MM.1S (cell line): ENCODE measurements at regions not wholly inside any gene's neighbourhood (a gene's known extent, or its start where the extent isn't known, plus 50 kb on each side); places are given as distances from the start of the nearest gene placed in this dataset.
"Not testable (repeated sequence)": the region's sequence is repeated elsewhere in the genome, so short reads cannot be mapped to it uniquely, and the experiment has no call there.

ENCODE experiments used
- DNase-seq: peaks from one replicate; pipeline ENCODE4 v3.0.0-alpha.2; 2015
- H2AFZ ChIP-seq: fragments of 300-600 bp; sonication (generic); 2 replicates; pipeline ENCODE4 v1.6.0; 2016; ENCODE audit warnings: antibody characterized with exemption, low read length
- H3F3A ChIP-seq: fragments of 300-600 bp; sonication (generic); 2 replicates; pipeline ENCODE4 v1.6.1; 2016; ENCODE audit warnings: mild to moderate bottlenecking, antibody characterized with exemption, low read length, moderate library complexity, mixed read lengths; ENCODE audit not compliant: insufficient read depth
- H3K27ac ChIP-seq: fragments of 300-600 bp; sonication (generic); 2 replicates; pipeline ENCODE4 v1.5.1; 2016; ENCODE audit warnings: mild to moderate bottlenecking, low read length
- H3K27me3 ChIP-seq: fragments of 300-600 bp; sonication (generic); replicated peaks from 2 replicates; pipeline ENCODE4 v1.6.0; 2016; ENCODE audit warnings: low read length; ENCODE audit not compliant: insufficient read depth
- H3K36me3 ChIP-seq: fragments of 300-600 bp; sonication (generic); replicated peaks from 2 replicates; pipeline ENCODE4 v1.6.1; 2016; ENCODE audit warnings: mild to moderate bottlenecking, low read length, mixed read lengths; ENCODE audit not compliant: insufficient read depth
- H3K4me1 ChIP-seq: fragments of 300-600 bp; sonication (generic); 2 replicates; pipeline ENCODE4 v1.6.1; 2016; ENCODE audit warnings: low read length, mixed read lengths
- H3K4me2 ChIP-seq: fragments of 300-600 bp; sonication (generic); 2 replicates; pipeline ENCODE4 v1.6.0; 2016; ENCODE audit warnings: low read depth, low read length
- H3K4me3 ChIP-seq: fragments of 300-600 bp; sonication (generic); 2 replicates; pipeline ENCODE4 v1.5.1; 2016; ENCODE audit warnings: low read length, mixed read lengths
- H3K79me2 ChIP-seq: fragments of 300-600 bp; sonication (generic); 2 replicates; pipeline ENCODE4 v1.6.1; 2016; ENCODE audit warnings: mixed run types, low read length, mixed read lengths
- H3K9ac ChIP-seq: fragments of 300-600 bp; sonication (generic); 2 replicates; pipeline ENCODE4 v1.6.1; 2016; ENCODE audit warnings: low read length, mixed read lengths
- H3K9me2 ChIP-seq: fragments of 300-600 bp; sonication (generic); replicated peaks from 2 replicates; pipeline ENCODE4 v1.6.1; 2016; ENCODE audit warnings: mild to moderate bottlenecking, low read length, mixed read lengths; ENCODE audit not compliant: insufficient read depth
- H3K9me3 ChIP-seq: fragments of 300-600 bp; sonication (generic); replicated peaks from 2 replicates; pipeline ENCODE4 v1.6.1; 2016; ENCODE audit warnings: mild to moderate bottlenecking, low read length, mixed read lengths; ENCODE audit not compliant: insufficient read depth
- H4K20me1 ChIP-seq: fragments of 300-600 bp; sonication (generic); 2 replicates; pipeline ENCODE4 v1.6.1; 2016; ENCODE audit warnings: mild to moderate bottlenecking, low read length, moderate library complexity, mixed read lengths; ENCODE audit not compliant: insufficient read depth
- EZH2 ChIP-seq: fragments of 300-600 bp; sonication (generic); optimal IDR thresholded peaks from 2 replicates; pipeline ENCODE3; 2017; ENCODE audit warnings: low read depth, mild to moderate bottlenecking, antibody characterized with exemption, low read length, mixed read lengths
- EZH2phosphoT487 ChIP-seq: fragments of 300-600 bp; sonication (generic); IDR thresholded peaks from 2 replicates; pipeline ENCODE4 v1.6.1; 2018; ENCODE audit warnings: antibody characterized with exemption, low read length
- TF ChIP-seq, protein P1 (sequence below): fragments of 300-600 bp; sonication (generic); IDR thresholded peaks from 2 replicates; pipeline ENCODE4 v1.5.1; 2016; ENCODE audit warnings: antibody characterized with exemption, low read length, mixed read lengths

DNA sequence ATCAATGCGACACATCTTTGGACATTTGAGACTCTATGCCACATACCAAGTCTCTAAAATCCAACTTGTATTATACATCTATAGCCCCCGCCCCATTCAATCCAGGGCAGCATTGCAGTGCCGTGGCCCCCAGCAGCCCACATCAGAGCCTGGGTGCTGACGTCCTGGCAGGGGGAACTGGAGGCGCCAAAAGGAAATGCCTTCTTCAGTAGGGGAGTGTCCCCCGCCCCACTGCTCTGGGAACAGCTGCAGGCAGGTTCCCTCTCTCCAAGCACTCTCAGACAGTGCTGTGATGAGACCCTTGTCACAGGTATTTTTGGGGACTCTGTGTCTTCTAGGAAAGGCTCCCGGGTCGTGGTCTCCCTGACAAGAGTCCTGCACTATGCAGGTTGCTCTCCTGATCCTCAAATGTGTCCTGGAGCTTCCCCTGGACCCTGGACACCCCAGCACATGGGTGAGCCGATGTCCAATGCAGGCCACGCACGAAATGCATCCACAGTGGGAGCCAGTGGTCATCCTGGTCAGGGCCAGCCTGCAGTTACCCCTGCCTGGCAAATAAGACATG, 188.7 kb downstream of the RTP5 start:
- no peak overlapping the region for H3K4me3 ChIP-seq
- H3K9me2 ChIP-seq, result no peaks in the 10 kb centered on the region
- no peaks in the 10 kb centered on the region for H3K79me2 ChIP-seq
- no peak overlapping the region for H2AFZ ChIP-seq
- no peaks in the 10 kb centered on the region for H3K9me3 ChIP-seq
- H3K4me1 ChIP-seq, result no peaks in the 10 kb centered on the region
- H3K4me2 ChIP-seq, result no peak overlapping the region
- peaks cover 34% of the 10 kb centered on the region for H3K27me3 ChIP-seq
- H4K20me1 ChIP-seq, result no peaks in the 10 kb centered on the region
- H3K36me3 ChIP-seq, result no peaks in the 10 kb centered on the region
- no peak overlapping the region for H3K27ac ChIP-seq
- H3K9ac ChIP-seq, result no peak overlapping the region
- TF ChIP-seq EZH2phosphoT487 (no peak), EZH2 (no peak)
- TF ChIP-seq, protein P1, sequence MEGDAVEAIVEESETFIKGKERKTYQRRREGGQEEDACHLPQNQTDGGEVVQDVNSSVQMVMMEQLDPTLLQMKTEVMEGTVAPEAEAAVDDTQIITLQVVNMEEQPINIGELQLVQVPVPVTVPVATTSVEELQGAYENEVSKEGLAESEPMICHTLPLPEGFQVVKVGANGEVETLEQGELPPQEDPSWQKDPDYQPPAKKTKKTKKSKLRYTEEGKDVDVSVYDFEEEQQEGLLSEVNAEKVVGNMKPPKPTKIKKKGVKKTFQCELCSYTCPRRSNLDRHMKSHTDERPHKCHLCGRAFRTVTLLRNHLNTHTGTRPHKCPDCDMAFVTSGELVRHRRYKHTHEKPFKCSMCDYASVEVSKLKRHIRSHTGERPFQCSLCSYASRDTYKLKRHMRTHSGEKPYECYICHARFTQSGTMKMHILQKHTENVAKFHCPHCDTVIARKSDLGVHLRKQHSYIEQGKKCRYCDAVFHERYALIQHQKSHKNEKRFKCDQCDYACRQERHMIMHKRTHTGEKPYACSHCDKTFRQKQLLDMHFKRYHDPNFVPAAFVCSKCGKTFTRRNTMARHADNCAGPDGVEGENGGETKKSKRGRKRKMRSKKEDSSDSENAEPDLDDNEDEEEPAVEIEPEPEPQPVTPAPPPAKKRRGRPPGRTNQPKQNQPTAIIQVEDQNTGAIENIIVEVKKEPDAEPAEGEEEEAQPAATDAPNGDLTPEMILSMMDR, result no peak
- DNase-seq, result no peak
- no peaks in the 10 kb centered on the region for H3F3A ChIP-seq

DNA sequence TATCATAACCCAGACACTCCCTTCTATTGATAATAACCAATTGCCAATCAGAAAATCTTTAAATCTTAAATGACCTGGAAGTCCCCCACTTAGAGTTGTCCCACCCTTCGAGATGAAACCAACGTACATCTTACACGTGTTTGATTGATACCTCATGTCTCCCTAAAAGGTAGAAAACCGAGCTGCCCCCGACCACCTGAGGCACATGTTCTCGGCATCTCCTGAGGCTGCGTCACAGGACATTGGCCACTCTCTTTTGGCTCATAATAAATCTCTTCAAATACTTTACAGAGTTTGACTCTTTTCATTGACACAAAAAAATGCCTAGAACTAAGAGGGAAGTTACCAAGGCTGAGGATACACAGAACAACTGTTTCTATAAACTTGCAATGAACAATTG, 190.0 kb downstream of the RTP5 start:
- H2AFZ ChIP-seq, result no peak overlapping the region
- no peaks in the 10 kb centered on the region for H3K4me1 ChIP-seq
- no peaks in the 10 kb centered on the region for H4K20me1 ChIP-seq
- no peaks in the 10 kb centered on the region for H3K36me3 ChIP-seq
- H3F3A ChIP-seq, result no peaks in the 10 kb centered on the region
- H3K27me3 ChIP-seq, result peaks cover 30% of the 10 kb centered on the region
- H3K9me3 ChIP-seq, result no peaks in the 10 kb centered on the region
- no peaks in the 10 kb centered on the region for H3K79me2 ChIP-seq
- no peak overlapping the region for H3K4me3 ChIP-seq
- no peaks in the 10 kb centered on the region for H3K9me2 ChIP-seq
- DNase-seq, result no peak
- TF ChIP-seq, protein P1, result no peak
- TF ChIP-seq EZH2phosphoT487 (no peak), EZH2 (no peak)
- no peak overlapping the region for H3K9ac ChIP-seq
- no peak overlapping the region for H3K27ac ChIP-seq
- H3K4me2 ChIP-seq, result no peak overlapping the region

DNA sequence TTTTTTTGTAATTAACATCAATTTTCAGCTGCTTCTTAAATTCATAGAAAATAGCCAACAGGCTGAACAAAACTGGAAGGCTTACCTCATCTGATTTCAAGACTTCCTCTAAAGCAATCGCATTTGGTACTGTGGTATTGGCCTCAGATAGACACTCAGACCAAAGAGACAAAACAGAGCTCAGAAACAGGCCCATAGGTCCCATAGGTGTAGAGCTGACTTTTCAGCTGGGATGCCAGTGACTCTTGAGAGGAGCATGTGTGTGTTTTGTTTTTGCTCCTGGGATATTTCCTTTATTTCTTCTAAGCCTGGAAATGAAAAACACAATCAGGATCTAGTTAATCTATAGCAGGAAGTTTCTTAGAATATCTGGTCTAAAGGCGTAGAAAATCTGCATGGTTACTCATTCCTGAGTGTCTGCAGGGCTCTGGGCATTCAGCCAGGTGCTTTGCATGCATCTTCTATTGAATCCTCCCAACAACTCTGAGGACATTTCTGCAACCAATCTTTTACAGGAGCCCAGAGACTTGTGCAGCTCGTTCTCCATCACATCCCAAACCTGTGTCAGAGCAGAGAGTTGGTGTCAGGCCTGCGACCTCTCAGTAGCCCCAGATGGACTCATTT, 190.8 kb downstream of the RTP5 start:
- no peak for DNase-seq
- H4K20me1 ChIP-seq, result no peaks in the 10 kb centered on the region
- TF ChIP-seq EZH2, result no peak
- TF ChIP-seq, protein P1, result no peak
- no peak for TF ChIP-seq EZH2phosphoT487
- H3K4me2 ChIP-seq, result no peak overlapping the region
- no peaks in the 10 kb centered on the region for H3K79me2 ChIP-seq
- no peaks in the 10 kb centered on the region for H3K36me3 ChIP-seq
- H3K9me2 ChIP-seq, result no peaks in the 10 kb centered on the region
- H3F3A ChIP-seq, result no peaks in the 10 kb centered on the region
- no peaks in the 10 kb centered on the region for H3K9me3 ChIP-seq
- no peak overlapping the region for H3K9ac ChIP-seq
- no peaks in the 10 kb centered on the region for H3K4me1 ChIP-seq
- peaks cover 26% of the 10 kb centered on the region for H3K27me3 ChIP-seq
- no peak overlapping the region for H3K27ac ChIP-seq
- H2AFZ ChIP-seq, result no peak overlapping the region
- no peak overlapping the region for H3K4me3 ChIP-seq

DNA sequence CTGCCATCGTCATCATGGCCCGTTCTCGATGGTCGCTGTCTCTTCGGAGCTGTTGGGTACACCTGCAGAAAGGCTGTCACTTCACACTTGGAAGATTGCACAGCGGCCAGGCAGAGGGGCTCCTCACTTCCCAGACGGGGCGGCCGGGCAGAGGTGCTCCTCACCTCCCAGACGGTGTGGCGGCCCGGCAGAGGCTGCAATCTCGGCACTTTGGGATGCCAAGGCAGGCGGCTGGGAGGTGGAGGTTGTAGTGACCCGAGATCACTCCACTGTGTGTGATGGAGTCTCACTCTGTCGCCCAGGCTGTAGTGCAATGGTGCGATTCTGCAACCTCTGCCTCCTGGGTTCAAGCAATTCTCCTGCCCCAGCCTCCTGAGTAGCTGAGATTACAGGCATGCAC, 192.4 kb downstream of the RTP5 start:
- H3K9ac ChIP-seq, DNase-seq, H3F3A ChIP-seq, H3K9me2 ChIP-seq, H2AFZ ChIP-seq, H3K4me3 ChIP-seq, H3K4me1 ChIP-seq, H4K20me1 ChIP-seq, H3K27ac ChIP-seq, H3K4me2 ChIP-seq, H3K9me3 ChIP-seq, H3K79me2 ChIP-seq, H3K36me3 ChIP-seq: not testable (repeated sequence)
- H3K27me3 ChIP-seq, result peaks cover 17% of the 10 kb centered on the region
